ENCODE measurements at regions not wholly inside any gene's neighbourhood (a gene's known extent, or its start where the extent isn't known, plus 50 kb on each side); places are given as distances from the start of the nearest gene placed in this dataset.

GRCh38 chr16:13393816-13394215 lies 492.4 kb downstream of the SHISA9 start:
- no peaks in the 10 kb centered on the region for H3K9me3 ChIP-seq
- no peaks in the 10 kb centered on the region for H3K4me1 ChIP-seq (ENCODE audit: insufficient read depth)
- intact Hi-C loops (cut with DNase I): no loop called here
- no peaks in the 10 kb centered on the region for H3K27me3 ChIP-seq
- no peak for DNase-seq
- WGBS, 3 donors: 73 to 83% (median 76%) methylated on average over 7 of the region's 7 CpGs
- H3K27ac ChIP-seq: no peak overlapping the region
- no peak overlapping the region for H3K4me3 ChIP-seq
- no peaks in the 10 kb centered on the region for H3K36me3 ChIP-seq
- TF ChIP-seq CTCF (IDR thresholded peaks at IDR 0.05) (no peak), EP300 (IDR thresholded peaks at IDR 0.05) (no peak), POLR2A (IDR thresholded peaks at IDR 0.05) (no peak)

GRCh38 chr16:13394488-13394887 lies 493.1 kb downstream of the SHISA9 start:
- TF ChIP-seq EP300 (IDR thresholded peaks at IDR 0.05) (no peak), CTCF (IDR thresholded peaks at IDR 0.05) (no peak), POLR2A (IDR thresholded peaks at IDR 0.05) (no peak)
- 31 to 42% (median 32%) methylated on average over 5 of the region's 5 CpGs for WGBS, 3 donors
- H3K27ac ChIP-seq: no peak overlapping the region
- H3K4me1 ChIP-seq (ENCODE audit: insufficient read depth): no peaks in the 10 kb centered on the region
- H3K36me3 ChIP-seq: no peaks in the 10 kb centered on the region
- intact Hi-C loops (cut with DNase I): no loop called here
- H3K27me3 ChIP-seq: no peaks in the 10 kb centered on the region
- no peak for DNase-seq
- no peak overlapping the region for H3K4me3 ChIP-seq
- no peaks in the 10 kb centered on the region for H3K9me3 ChIP-seq

- 74 to 83% (median 78%) methylated on average over 7 of the region's 7 CpGs for WGBS, 3 donors
- Histone ChIP-seq H3K4me3 (no peak overlapping the region), H3K4me1 (ENCODE audit: insufficient read depth) (no peaks in the 10 kb centered on the region), H3K9me3 (no peaks in the 10 kb centered on the region), H3K27ac (no peak overlapping the region), H3K36me3 (no peaks in the 10 kb centered on the region), H3K27me3 (no peaks in the 10 kb centered on the region)
- TF ChIP-seq CTCF (IDR thresholded peaks at IDR 0.05) (no peak), POLR2A (IDR thresholded peaks at IDR 0.05) (no peak), EP300 (IDR thresholded peaks at IDR 0.05) (no peak)
- intact Hi-C loops (cut with DNase I): no loop called here
- DNase-seq: no peak
These were observed 495.7 kb downstream of the SHISA9 start for GRCh38 chr16:13397126-13397525.

- Histone ChIP-seq H3K9me3 (no peaks in the 10 kb centered on the region), H3K36me3 (no peaks in the 10 kb centered on the region), H3K4me1 (ENCODE audit: insufficient read depth) (no peaks in the 10 kb centered on the region), H3K27me3 (no peaks in the 10 kb centered on the region), H3K27ac (no peak overlapping the region), H3K4me3 (no peak overlapping the region)
- TF ChIP-seq EP300 (IDR thresholded peaks at IDR 0.05): no peak
- TF ChIP-seq POLR2A (IDR thresholded peaks at IDR 0.05): no peak
- no peak for TF ChIP-seq CTCF (IDR thresholded peaks at IDR 0.05)
- intact Hi-C loops (cut with DNase I): no loop called here
- DNase-seq: no peak
- WGBS, 3 donors: 69 to 78% (median 77%) methylated on average over 4 of the region's 4 CpGs
These were observed 500.2 kb downstream of the SHISA9 start for GRCh38 chr16:13401641-13402040.

- Histone ChIP-seq H3K4me1 (ENCODE audit: insufficient read depth) (no peaks in the 10 kb centered on the region), H3K27me3 (no peaks in the 10 kb centered on the region), H3K27ac (no peak overlapping the region), H3K36me3 (no peaks in the 10 kb centered on the region), H3K4me3 (no peak overlapping the region), H3K9me3 (no peaks in the 10 kb centered on the region)
- TF ChIP-seq POLR2A (IDR thresholded peaks at IDR 0.05) (no peak), CTCF (IDR thresholded peaks at IDR 0.05) (no peak), EP300 (IDR thresholded peaks at IDR 0.05) (no peak)
- intact Hi-C loops (cut with DNase I): no loop called here
- 87 to 92% (median 87%) methylated on average over 12 of the region's 12 CpGs for WGBS, 3 donors
- no peak for DNase-seq
These were observed 501.2 kb downstream of the SHISA9 start for GRCh38 chr16:13402601-13403000.
